Activated naive CD4-positive, alpha-beta T cell treated with anti-CD3 and anti-CD28 coated beads, Interleukin-2, amount 10 ng/mL, durations not matched to agents 7 days and 5 days (primary cell): ENCODE measurements at regions not wholly inside any gene's neighbourhood (a gene's known extent, or its start where the extent isn't known, plus 50 kb on each side); places are given as distances from the start of the nearest gene placed in this dataset.
"Not testable (repeated sequence)": the region's sequence is repeated elsewhere in the genome, so short reads cannot be mapped to it uniquely, and the experiment has no call there.

ENCODE experiments used
- CTCF ChIA-PET: fragments of 350-600 bp; sonication (Branson Sonifier 250); formaldehyde crosslinking; loops from one replicate; lab custom pipeline; 2021; ENCODE audit warnings: antibody characterized with exemption; lab: Charles Lee
- DNase-seq: peaks from one replicate; pipeline ENCODE4 v3.0.0-alpha.2; 2020
- H3K27ac Mint-ChIP-seq: one replicate; pipeline ENCODE4 v1.8.0; 2021; ENCODE audit warnings: mild to moderate bottlenecking, moderate library complexity, mixed read lengths
- H3K27me3 Mint-ChIP-seq: one replicate; pipeline ENCODE4 v1.8.0; 2021; ENCODE audit warnings: mild to moderate bottlenecking, mixed read lengths
- H3K36me3 Mint-ChIP-seq: one replicate; pipeline ENCODE4 v1.8.0; 2021; ENCODE audit warnings: mixed read lengths
- H3K4me1 Mint-ChIP-seq: one replicate; pipeline ENCODE4 v1.8.0; 2021; ENCODE audit warnings: mixed read lengths
- H3K4me3 Mint-ChIP-seq: one replicate; pipeline ENCODE4 v1.8.0; 2021; ENCODE audit warnings: mild to moderate bottlenecking, moderate library complexity, mixed read lengths
- H3K9me3 Mint-ChIP-seq: one replicate; pipeline ENCODE4 v1.8.0; 2021; ENCODE audit warnings: mixed read lengths

- peaks cover 7% of the 10 kb centered on the region for H3K9me3 Mint-ChIP-seq
- DNase-seq = no peak
- no peaks in the 10 kb centered on the region for H3K36me3 Mint-ChIP-seq
- no peak overlapping the region for H3K4me3 Mint-ChIP-seq
- no peaks in the 10 kb centered on the region for H3K4me1 Mint-ChIP-seq
- CTCF ChIA-PET = interaction anchor here (1.2 kb wide), 1 partner anchor 34 kb away, joined by 3 read pairs; no protein-coding TSS in a partner anchor
- H3K27ac Mint-ChIP-seq = no peak overlapping the region
- no peaks in the 10 kb centered on the region for H3K27me3 Mint-ChIP-seq
These were observed 212.5 kb downstream of the NPHP4 start for GRCh38 chr1:5779608-5780323.

DNA sequence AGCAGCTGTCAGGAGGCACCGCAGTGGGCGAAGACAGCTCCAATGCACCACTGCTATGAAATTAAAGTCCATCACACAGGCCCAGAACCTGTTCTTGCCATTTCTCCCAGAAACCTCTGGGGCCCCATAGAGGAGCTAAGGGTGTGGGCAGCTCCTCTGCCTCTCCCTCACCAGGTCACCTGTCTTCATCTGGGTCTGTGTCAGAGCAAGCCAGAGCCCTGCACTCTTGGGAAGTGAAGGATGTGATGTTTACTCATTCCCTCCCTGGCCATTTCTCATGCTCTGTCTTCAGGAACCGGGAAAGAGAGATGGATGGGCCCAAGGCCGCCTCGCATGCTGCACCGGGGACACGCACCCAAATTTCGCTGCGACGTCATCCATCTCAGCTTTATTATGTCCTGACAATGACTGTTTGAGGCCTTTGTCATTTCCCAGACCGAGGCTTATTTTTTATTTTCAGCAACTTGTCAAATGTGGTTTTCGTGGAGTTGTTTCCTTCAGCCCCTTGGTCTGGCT is 216.1 kb downstream of the NPHP4 start:
- no peaks in the 10 kb centered on the region for H3K4me1 Mint-ChIP-seq
- CTCF ChIA-PET = no interaction called here
- peaks cover 7% of the 10 kb centered on the region for H3K9me3 Mint-ChIP-seq
- no peaks in the 10 kb centered on the region for H3K36me3 Mint-ChIP-seq
- no peak for DNase-seq
- no peak overlapping the region for H3K4me3 Mint-ChIP-seq
- H3K27me3 Mint-ChIP-seq = peaks cover 7% of the 10 kb centered on the region
- H3K27ac Mint-ChIP-seq = no peak overlapping the region

GRCh38 chr1:5774019-5774418 is 218.2 kb downstream of the NPHP4 start:
- no peak for DNase-seq
- Mint-ChIP-seq H3K27me3 (peaks cover 20% of the 10 kb centered on the region), H3K36me3 (no peaks in the 10 kb centered on the region), H3K4me3 (no peak overlapping the region), H3K9me3 (peaks cover 5% of the 10 kb centered on the region), H3K4me1 (no peaks in the 10 kb centered on the region), H3K27ac (no peak overlapping the region)
- CTCF ChIA-PET = no interaction called here

GRCh38 chr1:5771788-5772187 is 220.4 kb downstream of the NPHP4 start:
- H3K9me3 Mint-ChIP-seq = no peaks in the 10 kb centered on the region
- no peak overlapping the region for H3K4me3 Mint-ChIP-seq
- no peaks in the 10 kb centered on the region for H3K36me3 Mint-ChIP-seq
- H3K27me3 Mint-ChIP-seq = peaks cover 25% of the 10 kb centered on the region
- DNase-seq = no peak
- no peaks in the 10 kb centered on the region for H3K4me1 Mint-ChIP-seq
- no peak overlapping the region for H3K27ac Mint-ChIP-seq
- CTCF ChIA-PET = no interaction called here

- H3K4me3 Mint-ChIP-seq = no peak overlapping the region
- H3K9me3 Mint-ChIP-seq = no peaks in the 10 kb centered on the region
- DNase-seq = no peak
- no peak overlapping the region for H3K27ac Mint-ChIP-seq
- H3K27me3 Mint-ChIP-seq = peaks cover 25% of the 10 kb centered on the region
- CTCF ChIA-PET = no interaction called here
- no peaks in the 10 kb centered on the region for H3K4me1 Mint-ChIP-seq
- H3K36me3 Mint-ChIP-seq = no peaks in the 10 kb centered on the region
These were observed 221.1 kb downstream of the NPHP4 start for GRCh38 chr1:5770981-5771765.

DNA sequence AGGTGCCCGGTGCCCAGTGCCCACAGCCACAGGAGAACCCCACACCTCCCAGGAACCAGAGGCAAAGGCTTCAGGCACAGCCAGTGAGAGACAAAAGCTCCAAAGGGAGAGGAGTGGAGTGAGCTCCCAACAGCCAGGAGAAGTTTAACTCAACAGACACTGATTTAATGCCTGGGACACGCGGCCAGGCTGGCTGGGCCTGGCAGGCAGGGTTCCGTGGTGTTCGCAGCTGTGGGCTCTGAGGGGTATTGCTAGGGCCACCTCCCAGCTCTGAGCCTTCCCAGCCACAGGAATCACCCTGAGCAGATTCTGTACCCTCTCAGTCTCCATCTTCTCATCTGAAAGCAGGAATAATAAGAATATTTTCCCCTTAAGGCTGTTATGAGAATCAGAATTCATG is 222.5 kb downstream of the NPHP4 start:
- no peak for DNase-seq
- no peak overlapping the region for H3K4me3 Mint-ChIP-seq
- H3K27me3 Mint-ChIP-seq = peaks cover 30% of the 10 kb centered on the region
- CTCF ChIA-PET = no interaction called here
- no peaks in the 10 kb centered on the region for H3K36me3 Mint-ChIP-seq
- no peaks in the 10 kb centered on the region for H3K4me1 Mint-ChIP-seq
- H3K9me3 Mint-ChIP-seq = no peaks in the 10 kb centered on the region
- no peak overlapping the region for H3K27ac Mint-ChIP-seq

DNA sequence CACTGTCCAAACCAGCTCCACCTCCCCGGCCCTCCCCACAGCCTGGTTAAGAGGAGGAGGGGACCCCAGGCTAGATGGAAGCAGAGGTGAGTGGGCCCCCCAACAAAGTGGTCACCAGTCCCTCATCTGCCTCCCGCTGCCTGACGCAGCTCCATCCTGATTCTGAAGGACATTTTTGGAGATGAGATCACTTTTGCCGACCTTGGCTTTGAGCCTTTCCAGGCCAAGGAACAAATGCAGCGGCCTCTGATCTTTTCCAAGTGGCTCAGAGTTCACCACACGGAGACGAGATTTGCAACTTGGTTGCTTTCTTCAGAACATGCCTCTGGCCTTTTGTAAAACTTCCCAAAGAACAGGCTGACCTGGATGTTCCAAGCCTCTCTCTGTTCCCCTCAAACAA is 223.1 kb downstream of the NPHP4 start:
- peaks cover 35% of the 10 kb centered on the region for H3K27me3 Mint-ChIP-seq
- CTCF ChIA-PET = no interaction called here
- no peak overlapping the region for H3K27ac Mint-ChIP-seq
- peaks cover 4% of the 10 kb centered on the region for H3K9me3 Mint-ChIP-seq
- H3K36me3 Mint-ChIP-seq = no peaks in the 10 kb centered on the region
- DNase-seq = no peak
- no peaks in the 10 kb centered on the region for H3K4me1 Mint-ChIP-seq
- no peak overlapping the region for H3K4me3 Mint-ChIP-seq

- H3K27me3 Mint-ChIP-seq = peaks cover 35% of the 10 kb centered on the region
- CTCF ChIA-PET = no interaction called here
- H3K27ac Mint-ChIP-seq = no peak overlapping the region
- DNase-seq = no peak
- peaks cover 8% of the 10 kb centered on the region for H3K9me3 Mint-ChIP-seq
- H3K4me3 Mint-ChIP-seq = no peak overlapping the region
- H3K4me1 Mint-ChIP-seq = no peaks in the 10 kb centered on the region
- H3K36me3 Mint-ChIP-seq = no peaks in the 10 kb centered on the region
These were observed 224.2 kb downstream of the NPHP4 start for GRCh38 chr1:5768014-5768413.

GRCh38 chr1:5766996-5767395 is 225.2 kb downstream of the NPHP4 start:
- peaks cover 35% of the 10 kb centered on the region for H3K27me3 Mint-ChIP-seq
- H3K4me1 Mint-ChIP-seq = not testable (repeated sequence)

DNA sequence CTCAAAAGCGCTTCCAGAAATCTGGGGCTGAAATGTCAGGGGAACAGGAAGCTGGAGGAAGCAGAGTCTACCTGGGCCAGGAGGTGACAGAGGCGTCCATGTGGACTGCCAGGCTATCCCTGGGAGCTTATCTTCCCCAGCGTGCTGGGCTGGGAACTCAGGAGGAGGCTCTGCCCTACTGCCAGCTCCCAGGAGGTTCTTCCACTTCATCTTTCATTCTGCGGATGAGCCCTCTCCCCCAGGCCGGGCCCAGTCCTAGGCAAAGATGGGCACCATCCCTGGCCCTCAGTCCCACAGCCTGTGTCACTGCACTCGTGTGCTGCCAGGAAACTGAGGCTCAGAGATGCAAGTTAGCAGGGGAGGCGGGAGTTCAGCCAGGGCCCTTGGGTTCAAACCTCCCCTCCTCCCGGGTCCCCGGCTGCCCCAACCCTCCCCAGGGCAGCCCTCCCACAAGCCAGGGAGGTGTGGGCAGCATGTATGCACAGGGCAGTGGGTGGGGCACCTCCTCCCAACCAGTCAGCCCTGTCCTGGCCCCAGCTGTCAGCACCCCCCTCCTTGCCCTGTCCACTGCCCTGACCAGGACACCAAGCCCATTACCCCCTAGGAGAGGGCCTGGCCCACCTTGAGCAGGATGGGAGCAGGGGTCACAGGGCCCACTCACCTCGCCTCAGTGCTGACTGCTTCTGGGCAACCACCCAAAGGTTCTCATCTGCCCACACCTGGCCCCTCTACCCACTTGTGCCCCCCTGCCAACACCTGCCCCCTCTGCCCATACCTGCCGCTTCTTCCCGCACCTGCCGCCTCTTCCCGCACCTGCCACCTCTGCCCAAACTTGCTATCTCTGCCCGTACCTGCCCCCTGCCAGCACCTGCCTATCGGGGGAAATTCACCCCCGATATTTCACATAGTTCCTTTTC is 226.0 kb downstream of the NPHP4 start:
- CTCF ChIA-PET = no interaction called here
- Mint-ChIP-seq H3K27ac (no peak overlapping the region), H3K4me1 (no peaks in the 10 kb centered on the region), H3K27me3 (peaks cover 30% of the 10 kb centered on the region), H3K9me3 (peaks cover 8% of the 10 kb centered on the region), H3K4me3 (no peak overlapping the region), H3K36me3 (no peaks in the 10 kb centered on the region)
- no peak for DNase-seq

More at GRCh38 chr1:5766996-5767395, 225.2 kb downstream of the NPHP4 start:
- DNase-seq, H3K27ac Mint-ChIP-seq, H3K4me3 Mint-ChIP-seq, CTCF ChIA-PET, H3K9me3 Mint-ChIP-seq, H3K36me3 Mint-ChIP-seq: not testable (repeated sequence)

- H3K27me3 Mint-ChIP-seq = peaks cover 22% of the 10 kb centered on the region
- H3K36me3 Mint-ChIP-seq = no peaks in the 10 kb centered on the region
- no peaks in the 10 kb centered on the region for H3K4me1 Mint-ChIP-seq
- no peak for DNase-seq
- no peak overlapping the region for H3K4me3 Mint-ChIP-seq
- peaks cover 10% of the 10 kb centered on the region for H3K9me3 Mint-ChIP-seq
- no peak overlapping the region for H3K27ac Mint-ChIP-seq
- CTCF ChIA-PET = no interaction called here
These were observed 226.7 kb downstream of the NPHP4 start for GRCh38 chr1:5765483-5765882.

DNA sequence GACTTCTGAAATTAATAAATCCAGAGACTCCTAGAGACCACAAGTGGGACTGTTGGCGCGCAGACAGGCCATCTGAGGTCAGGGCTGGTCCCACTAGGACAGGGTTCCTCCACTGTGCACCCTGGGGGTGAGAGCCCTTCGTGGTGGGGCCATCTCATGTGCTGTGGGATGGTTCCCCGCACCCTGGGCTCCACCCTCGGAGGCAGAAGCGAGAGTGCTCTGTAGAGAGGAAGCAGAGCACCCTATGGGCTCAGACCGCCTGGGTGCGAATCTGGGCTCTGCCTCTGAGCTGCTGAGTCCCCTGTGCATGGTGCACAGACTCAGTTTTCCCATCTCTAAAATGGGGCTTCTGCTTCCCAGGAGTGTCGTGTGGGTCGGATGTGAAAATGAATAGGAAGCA is 227.3 kb downstream of the NPHP4 start:
- DNase-seq = no peak
- Mint-ChIP-seq H3K36me3 (no peaks in the 10 kb centered on the region), H3K27me3 (peaks cover 18% of the 10 kb centered on the region), H3K9me3 (peaks cover 14% of the 10 kb centered on the region), H3K4me3 (no peak overlapping the region), H3K4me1 (no peaks in the 10 kb centered on the region), H3K27ac (no peak overlapping the region)
- CTCF ChIA-PET = no interaction called here

DNA sequence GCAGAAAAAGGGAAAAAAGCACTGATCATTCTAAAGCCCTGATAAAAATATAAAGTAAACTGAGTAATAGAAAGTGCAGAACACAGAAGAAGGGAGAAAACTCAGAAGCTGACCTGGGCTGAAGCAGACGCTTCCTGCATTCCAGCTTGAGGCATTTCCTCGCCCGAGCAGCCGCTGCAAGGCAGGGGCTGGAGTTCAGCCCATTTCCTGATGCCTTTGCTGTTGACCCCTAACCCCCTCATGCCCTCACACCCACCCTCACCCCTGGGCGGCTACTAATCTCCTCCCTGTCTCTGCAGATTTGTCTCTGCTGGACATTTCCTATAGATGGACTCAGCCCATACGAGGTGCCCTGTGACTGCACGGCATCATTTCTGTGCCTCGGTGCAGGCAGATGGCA is 227.8 kb downstream of the NPHP4 start:
- Mint-ChIP-seq H3K4me1 (no peaks in the 10 kb centered on the region), H3K27ac (no peak overlapping the region), H3K9me3 (peaks cover 14% of the 10 kb centered on the region), H3K36me3 (no peaks in the 10 kb centered on the region), H3K27me3 (peaks cover 20% of the 10 kb centered on the region), H3K4me3 (no peak overlapping the region)
- DNase-seq = no peak
- CTCF ChIA-PET = no interaction called here

DNA sequence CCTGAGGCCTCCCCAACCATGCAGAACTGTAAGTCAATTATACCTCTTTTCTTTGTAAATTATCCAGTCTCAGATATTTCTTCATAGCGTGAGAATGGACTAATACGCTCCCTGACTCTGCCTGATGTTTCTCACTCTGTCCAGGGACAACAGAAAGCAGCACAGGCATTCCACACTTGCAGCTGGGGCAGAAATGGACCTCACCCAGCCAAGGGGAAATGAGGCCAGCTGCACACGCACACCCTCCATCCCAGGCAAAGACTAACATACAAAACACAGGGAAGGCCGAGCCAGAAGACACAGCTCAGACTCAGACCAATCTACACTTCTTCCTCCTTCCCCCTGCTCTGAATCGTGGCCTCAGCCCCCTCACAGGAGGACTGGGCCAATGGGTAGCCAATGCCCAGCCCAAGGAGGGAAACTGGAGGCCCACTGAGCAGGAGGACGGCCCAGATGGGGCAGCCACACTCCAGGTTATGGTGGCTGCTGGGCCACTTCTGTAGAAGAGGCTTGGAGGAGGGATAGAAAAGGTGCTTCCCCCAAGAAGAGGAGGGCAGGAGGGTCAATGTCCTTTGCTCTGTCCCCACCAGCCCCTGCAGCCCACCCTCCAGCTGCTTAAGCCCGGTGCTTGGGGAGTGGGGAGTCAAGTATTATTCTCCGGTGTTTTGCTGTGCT is 228.4 kb downstream of the NPHP4 start:
- Mint-ChIP-seq H3K4me3 (no peak overlapping the region), H3K36me3 (no peaks in the 10 kb centered on the region), H3K27ac (no peak overlapping the region), H3K9me3 (peaks cover 14% of the 10 kb centered on the region), H3K27me3 (peaks cover 17% of the 10 kb centered on the region), H3K4me1 (no peaks in the 10 kb centered on the region)
- no peak for DNase-seq
- CTCF ChIA-PET = no interaction called here
